ENCODE measurements at regions not wholly inside any gene's neighbourhood (a gene's known extent, or its start where the extent isn't known, plus 50 kb on each side); places are given as distances from the start of the nearest gene placed in this dataset.
"Not testable (repeated sequence)": the region's sequence is repeated elsewhere in the genome, so short reads cannot be mapped to it uniquely, and the experiment has no call there.

GRCh38 chr5:44756097-44756496 lies 52.6 kb upstream of the MRPS30 start:
- DNase-seq, result not testable (repeated sequence)

GRCh38 chr5:44747396-44747795 lies 61.4 kb upstream of the MRPS30 start:
- DNase-seq, result no peak

GRCh38 chr5:44740660-44741059 lies 68.1 kb upstream of the MRPS30 start:
- no peak for DNase-seq

GRCh38 chr5:44729536-44729935 lies 79.2 kb upstream of the MRPS30 start:
- no peak for DNase-seq

GRCh38 chr5:44727100-44727499 lies 81.6 kb upstream of the MRPS30 start:
- DNase-seq, result no peak

GRCh38 chr5:44719856-44720255 lies 88.9 kb upstream of the MRPS30 start:
- DNase-seq, result no peak

- no peak for DNase-seq
Measured at GRCh38 chr5:44714871-44715561, 93.7 kb upstream of the MRPS30 start.

- no peak for DNase-seq
Measured at GRCh38 chr5:44713446-44713845, 95.3 kb upstream of the MRPS30 start.

- no peak for DNase-seq
Measured at GRCh38 chr5:44711901-44712300, 96.8 kb upstream of the MRPS30 start.

GRCh38 chr5:44708602-44709001 lies 100.1 kb upstream of the MRPS30 start:
- DNase-seq, result no peak

- no peak for DNase-seq
Measured at GRCh38 chr5:44707721-44708120, 101.0 kb upstream of the MRPS30 start.

- no peak for DNase-seq
Measured at GRCh38 chr5:44697025-44697424, 111.7 kb upstream of the MRPS30 start.

- no peak for DNase-seq
Measured at GRCh38 chr5:44695259-44695658, 113.5 kb upstream of the MRPS30 start.

GRCh38 chr5:44691802-44692201 lies 116.9 kb upstream of the MRPS30 start:
- no peak for DNase-seq

GRCh38 chr5:44681906-44682305 lies 126.8 kb upstream of the MRPS30 start:
- no peak for DNase-seq

- no peak for DNase-seq
Measured at GRCh38 chr5:44679214-44679613, 129.5 kb upstream of the MRPS30 start.

- DNase-seq, result no peak
Measured at GRCh38 chr5:44675296-44675695, 133.5 kb upstream of the MRPS30 start.

- DNase-seq, result no peak
Measured at GRCh38 chr5:44674461-44674860, 134.3 kb upstream of the MRPS30 start.

GRCh38 chr5:44668471-44668870 lies 140.3 kb upstream of the MRPS30 start:
- DNase-seq, result not testable (repeated sequence)

- DNase-seq, result no peak
Measured at GRCh38 chr5:44665101-44665701, 143.5 kb upstream of the MRPS30 start.

- no peak for DNase-seq
Measured at GRCh38 chr5:44664711-44665100, 144.0 kb upstream of the MRPS30 start.

- no peak for DNase-seq
Measured at GRCh38 chr5:44663991-44664710, 144.6 kb upstream of the MRPS30 start.

- DNase-seq, result no peak
Measured at GRCh38 chr5:44661851-44662250, 146.9 kb upstream of the MRPS30 start.

- DNase-seq, result no peak
Measured at GRCh38 chr5:44660251-44660650, 148.5 kb upstream of the MRPS30 start.

All from midbrain (tissue), 1 donor.